Amygdala (tissue), 56 donors: ENCODE measurements at regions not wholly inside any gene's neighbourhood (a gene's known extent, or its start where the extent isn't known, plus 50 kb on each side); places are given as distances from the start of the nearest gene placed in this dataset.

Experiments
- DNase-seq, 56 donors: peaks; one replicate each; lab custom pipeline; 2025; lab: John Stamatoyannopoulos, UW

DNA sequence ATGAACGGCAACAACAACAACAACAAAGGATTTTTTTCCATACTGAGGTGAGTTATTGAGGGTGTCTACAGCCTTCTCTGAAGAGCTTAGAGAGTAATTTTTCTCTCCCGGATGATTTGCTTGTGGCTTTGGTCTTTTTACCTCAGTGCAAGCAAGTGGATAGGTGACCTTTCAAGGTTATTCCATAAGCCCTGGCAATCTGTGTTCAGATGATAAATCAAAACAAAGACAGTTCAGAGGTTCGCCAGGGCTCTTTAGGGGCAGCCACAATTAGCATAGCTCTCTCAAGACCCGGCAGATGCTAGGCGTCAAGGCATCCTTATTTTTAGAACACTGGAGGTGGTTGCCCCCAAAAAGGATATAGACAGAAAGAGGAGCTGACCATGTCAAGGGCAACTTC is 417.9 kb upstream of the C9orf72 start:
- DNase-seq: no peak

DNA sequence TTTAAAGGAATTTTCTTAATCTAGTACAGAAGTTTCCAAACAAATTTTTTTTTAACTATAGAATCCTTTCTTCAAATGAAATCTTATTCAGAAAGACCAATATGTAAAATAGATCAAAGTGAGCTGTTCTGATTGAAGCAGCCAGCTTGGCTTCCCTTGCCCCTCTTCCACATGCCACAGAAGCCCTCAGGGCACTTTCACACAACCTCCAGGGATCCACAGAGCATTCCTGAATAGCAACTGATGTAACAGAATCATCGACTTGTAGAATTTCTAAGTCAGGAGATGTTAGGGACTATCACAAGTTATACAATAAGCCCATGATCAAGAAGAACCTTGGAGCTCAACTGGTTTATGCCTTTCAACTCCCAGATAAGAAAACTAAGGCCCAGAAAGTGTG is 427.8 kb upstream of the C9orf72 start:
- no peak for DNase-seq

DNA sequence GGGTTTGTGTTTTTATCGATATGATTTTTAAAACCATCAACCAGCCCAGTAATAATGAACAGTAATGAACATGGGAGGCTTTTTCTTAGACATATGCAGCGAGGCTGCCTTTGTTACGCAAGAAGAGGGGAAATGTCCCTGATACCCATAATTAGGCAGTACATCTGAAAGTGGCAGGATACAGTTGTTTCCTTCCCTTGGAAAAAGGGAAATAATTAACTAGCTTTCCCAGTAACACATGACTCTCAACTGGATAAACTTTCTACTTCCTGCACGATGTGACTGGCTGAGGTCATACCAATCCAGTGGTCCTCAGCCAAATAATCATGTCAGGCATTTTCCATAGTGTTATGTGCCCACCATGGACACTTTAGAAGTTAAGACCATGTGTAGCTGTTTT is 431.6 kb upstream of the C9orf72 start:
- no peak for DNase-seq

DNA sequence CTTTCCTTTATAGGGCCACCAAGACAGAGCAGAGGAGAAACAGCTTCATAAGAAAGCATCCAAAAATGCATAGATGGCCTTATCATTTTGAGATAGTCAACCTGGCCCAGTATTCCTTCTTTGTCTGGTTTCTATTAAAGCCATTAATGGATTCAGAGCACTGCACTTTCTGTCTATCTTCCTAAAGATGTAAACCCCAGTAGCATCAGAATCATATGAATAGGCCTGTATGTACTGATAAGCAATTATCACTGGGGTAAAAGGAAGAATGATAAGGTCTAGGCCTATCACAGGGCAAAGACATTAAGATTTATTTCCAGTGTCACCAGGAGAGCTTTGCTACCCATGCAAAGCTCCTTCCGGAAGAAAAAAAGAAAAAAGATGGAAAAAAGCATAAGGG is 432.5 kb upstream of the C9orf72 start:
- DNase-seq: no peak

DNA sequence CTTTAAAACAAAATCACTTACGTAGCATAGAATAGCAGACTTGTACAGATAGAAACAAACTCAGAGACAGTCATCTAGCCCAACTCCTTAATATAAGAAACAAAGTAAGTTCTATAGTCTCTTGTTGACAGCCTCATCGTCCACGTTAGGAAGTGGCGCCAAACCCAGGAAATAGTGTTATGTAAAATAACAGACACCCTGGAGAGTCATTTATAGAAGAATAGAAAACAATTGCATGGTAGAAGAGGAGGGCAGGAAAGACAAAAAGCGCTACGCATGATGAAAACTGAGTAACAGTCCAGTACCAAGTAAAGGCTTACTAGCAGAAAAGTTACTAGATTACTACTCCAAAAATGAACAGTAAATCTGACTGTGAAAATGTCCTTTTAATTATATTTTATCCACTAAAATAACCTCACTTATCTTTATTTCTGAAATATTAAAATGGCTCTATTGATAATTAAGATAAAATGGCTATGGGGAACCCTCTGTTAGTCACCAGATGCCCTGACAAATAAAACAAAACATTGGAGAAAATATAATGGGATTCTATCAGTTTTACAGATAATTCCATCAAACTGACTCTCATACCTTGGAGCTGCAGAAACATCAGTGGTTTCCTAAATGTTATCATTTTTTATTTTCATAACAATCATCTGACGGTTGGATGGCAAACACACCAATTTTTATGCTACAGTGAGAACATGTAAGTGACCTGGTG is 434.0 kb upstream of the C9orf72 start:
- DNase-seq: no peak

DNA sequence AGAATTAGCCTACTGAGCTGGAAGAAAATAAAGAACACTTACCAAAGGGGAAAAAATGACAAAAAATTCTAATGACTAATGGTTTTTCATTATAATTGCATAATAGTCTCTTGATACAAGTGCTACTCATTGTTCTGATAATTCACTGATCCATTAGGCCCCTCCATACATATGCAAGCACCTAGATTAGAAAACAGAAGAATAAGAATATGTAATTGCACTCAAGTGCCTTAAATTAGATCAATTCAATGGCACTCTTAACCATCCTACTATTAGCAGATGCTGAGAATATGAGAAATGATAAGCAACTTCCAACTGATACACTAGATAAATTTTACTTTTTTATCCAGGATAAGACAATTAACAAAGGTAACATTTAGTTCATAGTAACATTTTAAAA is 440.9 kb upstream of the C9orf72 start:
- DNase-seq: no peak

DNA sequence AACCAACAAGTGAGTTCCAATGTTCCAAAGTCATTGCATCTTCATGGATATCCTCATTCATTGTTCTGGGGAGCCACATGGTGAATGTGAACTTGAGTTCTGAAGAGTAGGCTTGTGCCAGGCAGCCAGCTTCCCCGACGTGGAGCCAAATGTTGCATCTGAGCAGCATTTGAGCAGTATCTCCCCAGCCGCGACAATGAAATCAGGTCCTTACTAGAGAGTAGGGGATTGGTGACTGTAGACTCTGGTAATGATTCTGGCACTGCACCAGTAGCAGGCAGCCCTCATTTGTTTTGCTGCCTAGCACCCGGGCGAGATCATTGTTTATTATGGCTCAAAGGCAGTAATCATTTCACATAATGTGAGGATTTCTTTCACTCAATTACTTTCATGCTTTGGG is 451.4 kb upstream of the C9orf72 start:
- DNase-seq: peak in 10 of 56 donors; percentile 1 to 36 (median 6)

DNA sequence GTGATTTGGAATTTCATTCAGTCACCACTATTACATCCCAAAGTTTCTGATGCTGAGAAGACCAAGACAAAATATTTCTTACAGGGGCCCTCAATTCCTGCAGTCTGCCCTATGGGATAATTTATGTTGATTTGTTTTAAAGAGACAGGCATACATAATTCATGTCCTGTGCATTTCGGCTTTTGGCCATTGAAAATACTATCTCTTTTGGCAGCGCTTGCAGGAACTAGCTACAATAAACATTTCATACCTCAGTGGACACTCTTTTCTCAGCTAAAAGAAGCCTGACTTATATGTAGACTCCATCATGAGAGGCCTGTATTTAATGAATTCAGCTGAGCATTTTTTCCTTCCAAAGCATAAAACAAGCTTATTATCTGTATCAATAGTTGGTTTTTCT is 451.9 kb upstream of the C9orf72 start:
- no peak for DNase-seq

DNA sequence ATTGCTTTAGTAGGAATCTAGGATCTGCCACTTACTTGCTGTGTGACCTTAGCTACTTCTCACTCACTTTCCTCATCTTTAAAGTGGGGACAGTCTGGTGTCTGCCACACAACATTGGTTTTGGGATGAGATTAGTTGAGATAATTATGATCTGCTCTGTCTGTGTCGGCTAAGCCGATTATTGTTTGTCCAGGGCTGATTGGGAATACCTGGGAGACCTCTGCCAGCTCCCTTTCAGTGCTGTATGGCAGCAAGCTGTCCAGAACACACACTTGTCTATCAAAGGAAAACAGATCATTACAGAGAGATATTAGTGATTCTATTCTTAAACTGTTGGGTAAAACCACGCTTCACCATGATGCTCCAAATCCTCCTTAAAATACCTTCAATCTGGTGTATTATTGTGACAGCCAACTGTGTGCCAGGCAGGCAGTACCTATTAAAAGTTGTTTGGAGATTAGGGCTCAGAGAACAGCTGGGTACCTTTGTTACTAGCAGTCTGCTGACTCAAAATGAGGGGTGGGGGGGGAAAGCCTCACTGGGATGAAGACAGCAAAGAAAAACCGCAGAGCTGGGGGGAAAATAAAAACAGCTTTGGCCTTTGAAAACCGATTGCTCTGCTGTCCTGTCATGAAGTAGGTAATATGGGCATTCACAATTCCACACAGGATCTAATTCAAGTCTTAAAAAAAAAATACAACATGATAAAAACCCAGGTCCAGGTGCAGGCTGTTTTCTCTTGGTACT is 458.4 kb upstream of the C9orf72 start:
- no peak for DNase-seq

DNA sequence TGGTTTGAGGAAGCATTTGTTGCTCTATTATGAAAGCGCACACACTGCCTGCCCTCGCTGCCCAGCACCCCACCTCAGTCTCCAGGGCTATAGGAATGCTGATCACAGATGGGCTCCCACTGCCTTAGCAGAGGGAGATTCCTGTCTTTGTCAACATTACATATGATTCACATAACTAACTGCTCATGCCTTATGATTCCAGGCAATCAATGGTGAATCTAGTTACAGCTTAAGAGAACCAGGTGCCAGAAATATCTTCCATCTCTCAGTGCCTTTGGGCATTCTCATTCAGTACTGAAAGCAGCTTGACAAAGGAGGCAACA is 458.9 kb upstream of the C9orf72 start:
- peak in 1 of 56 donors; percentile 1 for DNase-seq

DNA sequence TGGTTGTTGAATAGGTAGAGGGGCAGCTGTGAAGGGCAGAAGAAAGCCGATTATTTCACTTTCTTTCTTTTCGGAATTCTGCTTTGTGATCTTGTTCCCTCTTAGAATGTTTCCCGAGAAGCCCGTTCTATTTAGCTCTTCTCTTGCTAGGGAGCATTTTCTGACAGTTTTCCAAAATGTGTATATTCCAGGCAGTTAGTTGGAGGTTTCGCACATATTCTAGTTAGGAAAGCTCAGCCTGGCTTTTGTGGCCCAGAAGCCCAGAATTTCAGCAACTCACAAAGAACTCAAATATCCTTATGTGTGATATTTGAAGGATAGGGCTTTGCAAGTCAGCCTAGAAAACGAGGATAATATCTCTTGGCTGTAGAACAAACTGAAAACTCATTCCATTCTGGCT is 461.0 kb upstream of the C9orf72 start:
- no peak for DNase-seq

DNA sequence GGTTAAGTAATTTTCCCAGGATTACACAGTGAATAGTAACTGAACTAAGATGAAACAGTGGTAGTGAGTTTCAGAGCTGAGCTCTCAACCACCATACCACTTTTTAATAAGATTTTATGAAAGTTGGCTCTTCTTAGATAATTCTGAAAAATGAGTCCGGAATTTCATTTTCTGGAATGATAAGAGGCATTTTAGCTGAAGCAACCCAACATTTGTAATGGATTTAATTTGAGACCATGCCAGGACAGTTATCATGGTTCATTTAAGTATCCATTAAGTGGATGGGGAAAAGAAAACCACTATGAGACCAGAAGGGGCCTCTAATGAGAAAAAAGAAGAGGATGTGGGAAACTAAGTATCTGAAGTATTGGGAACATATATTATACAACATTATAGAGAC is 464.7 kb upstream of the C9orf72 start:
- no peak for DNase-seq

DNA sequence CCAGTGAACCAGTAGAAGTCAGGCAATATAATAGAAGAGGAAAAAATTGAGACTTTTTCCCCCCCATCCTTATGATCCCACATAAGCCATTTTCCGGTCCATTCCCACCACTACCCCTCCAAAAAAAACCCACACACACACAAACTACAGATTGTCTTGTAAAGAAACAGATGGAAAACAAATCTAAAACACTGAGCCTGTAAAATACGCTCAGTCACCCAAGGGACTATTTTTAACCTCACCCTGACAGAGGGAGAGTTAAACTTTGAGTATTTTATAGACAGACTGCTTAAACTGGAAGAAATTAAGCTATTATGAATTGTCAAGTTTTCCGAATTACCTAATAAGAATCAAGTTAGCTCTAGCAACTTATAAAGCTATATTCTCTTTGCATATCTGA is 471.8 kb upstream of the C9orf72 start:
- DNase-seq: no peak

DNA sequence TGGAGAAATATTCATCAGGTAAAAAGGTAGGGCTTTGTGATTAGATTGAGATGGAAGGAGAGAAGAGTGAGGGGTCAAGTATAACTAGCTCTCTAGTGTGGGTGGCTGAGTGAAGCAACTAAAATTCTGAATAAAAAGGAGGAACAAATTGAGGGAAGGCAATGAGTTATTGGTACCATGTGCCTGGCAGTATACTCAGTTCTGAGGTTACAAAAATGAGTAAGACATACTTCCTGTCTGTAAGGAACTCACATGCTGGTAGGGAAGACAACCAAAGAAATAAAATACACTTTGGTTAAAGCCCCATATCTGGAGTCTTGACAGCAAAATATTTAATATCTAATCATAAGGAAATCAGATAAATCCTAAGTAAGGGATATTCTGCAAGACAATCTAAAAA is 476.8 kb upstream of the C9orf72 start:
- DNase-seq: no peak

DNA sequence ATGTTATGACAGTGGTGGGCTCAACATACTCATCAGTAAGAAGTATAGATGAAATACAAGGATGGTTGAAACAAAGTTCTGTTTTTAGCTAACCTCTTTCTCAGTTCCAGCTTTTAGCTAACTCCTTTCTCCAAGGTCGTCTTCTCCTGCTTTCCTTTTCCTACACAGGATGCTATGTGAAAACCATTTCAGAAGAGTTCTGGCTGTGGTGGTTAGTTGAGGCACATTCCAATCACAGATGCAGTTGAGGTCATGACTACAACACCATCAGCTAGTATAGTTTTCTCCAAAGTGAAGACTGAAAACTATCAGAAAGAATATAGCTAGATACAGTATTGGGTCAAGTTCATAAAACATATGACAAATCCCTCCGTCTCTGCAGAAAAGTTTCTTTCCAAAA is 477.7 kb upstream of the C9orf72 start:
- no peak for DNase-seq

DNA sequence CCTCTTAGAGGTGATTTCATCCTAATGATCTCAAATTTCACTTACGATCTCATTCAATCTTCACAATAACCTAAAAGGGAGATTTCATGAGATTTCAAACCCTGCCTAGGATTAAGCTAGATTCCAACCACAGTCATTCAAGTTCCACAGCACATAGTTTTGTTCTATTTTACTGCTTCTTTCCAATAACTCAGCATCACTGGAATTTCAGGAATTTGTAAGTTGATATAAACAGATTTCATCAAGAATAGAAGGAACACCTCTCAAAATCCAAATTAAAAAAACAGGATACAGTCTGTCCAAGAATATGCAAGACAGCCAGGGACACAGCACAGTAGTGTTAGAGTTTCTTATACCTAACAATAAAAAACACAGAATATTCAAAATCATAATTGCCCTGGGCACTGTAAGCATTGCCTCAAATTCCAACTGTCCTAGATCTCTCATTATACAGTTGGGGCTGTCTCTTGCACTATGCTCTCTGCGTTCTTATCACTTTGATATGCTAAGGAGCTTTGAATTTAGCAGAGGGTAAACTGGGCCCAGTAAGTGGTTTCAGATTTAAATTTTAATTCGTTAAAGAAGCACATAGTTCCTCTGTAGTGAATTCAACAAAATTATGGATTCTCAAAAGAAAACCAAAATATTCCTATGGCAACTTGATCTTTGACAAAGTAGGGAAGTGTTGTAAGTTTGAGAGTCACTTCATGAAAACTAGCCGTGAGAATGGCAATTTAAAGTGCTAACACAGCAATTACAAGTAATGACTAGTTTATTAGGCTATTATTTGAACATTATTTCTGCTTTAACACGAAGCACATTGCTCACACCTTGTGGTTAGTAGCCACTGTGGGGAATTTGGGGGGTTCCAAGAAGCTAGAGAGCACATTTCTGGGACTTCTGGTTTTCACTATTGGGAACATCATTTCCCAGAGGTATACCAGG is 478.6 kb upstream of the C9orf72 start:
- no peak for DNase-seq

DNA sequence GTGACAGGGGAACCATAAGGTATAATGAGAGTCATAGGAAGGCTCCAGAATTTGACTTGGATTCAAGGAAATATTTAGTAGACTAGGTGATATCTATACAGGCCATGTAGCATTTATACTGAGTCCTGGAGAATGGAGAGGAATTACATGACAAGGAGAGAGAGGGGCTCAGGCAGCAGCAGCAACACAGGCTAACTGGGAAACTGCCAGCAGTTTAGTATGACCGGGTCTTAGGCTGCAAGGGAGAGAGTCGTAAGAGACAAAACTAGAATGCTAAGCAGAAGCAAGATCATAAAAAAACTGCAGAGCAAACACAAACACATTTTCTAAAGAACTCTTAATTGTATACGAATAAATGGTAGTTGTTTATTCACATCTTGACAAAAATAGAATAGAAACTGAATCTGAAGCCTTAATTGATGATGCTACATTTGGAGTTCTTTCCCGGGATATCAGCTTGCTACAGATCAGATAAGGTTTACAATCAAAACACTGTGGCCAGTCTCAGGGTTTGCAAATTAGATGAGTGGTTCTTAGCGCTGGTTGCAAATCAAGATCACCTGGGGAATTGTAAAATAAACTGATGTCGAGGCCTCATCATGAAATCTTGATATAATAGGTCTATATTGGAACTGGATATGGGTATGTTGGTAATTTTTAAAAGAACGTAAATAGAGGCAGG is 480.0 kb upstream of the C9orf72 start:
- no peak for DNase-seq

DNA sequence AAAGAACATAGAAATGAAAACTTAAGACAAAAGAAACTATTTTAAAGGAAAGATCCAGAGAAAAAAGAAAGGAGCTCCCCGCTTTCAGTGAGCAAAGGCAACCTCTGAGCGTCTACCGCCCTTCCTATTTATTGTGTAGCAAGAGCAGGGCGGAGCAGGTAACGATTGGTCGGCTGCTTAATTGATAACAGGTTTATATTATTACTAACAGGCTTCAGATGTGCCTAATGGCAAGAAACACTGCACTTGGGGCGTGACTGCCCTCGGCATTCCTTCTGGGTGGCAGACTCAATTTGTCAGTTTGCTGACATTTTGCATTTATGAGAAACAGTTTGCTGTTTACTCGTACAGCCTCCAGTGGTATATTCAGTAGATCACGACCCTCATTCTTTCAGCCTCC is 482.7 kb upstream of the C9orf72 start:
- DNase-seq: no peak

DNA sequence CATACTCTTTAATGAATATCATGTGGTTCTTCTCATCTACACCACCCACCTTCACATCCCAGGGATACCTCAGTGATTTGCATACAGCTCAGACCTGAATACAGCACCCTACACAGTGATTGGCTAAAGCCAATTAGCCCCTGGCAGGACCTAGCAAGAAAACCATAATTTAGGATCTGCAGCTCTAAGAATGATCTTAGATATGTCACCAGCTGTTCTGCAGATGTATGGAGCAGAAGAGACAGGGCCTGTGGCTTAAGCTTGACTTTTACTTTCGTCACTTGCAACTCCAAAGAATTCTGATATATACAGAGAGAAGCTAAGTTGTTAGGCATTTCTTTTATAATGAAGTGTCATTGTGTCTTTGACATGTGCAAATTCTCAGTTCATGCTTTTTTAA is 483.2 kb upstream of the C9orf72 start:
- DNase-seq: no peak

DNA sequence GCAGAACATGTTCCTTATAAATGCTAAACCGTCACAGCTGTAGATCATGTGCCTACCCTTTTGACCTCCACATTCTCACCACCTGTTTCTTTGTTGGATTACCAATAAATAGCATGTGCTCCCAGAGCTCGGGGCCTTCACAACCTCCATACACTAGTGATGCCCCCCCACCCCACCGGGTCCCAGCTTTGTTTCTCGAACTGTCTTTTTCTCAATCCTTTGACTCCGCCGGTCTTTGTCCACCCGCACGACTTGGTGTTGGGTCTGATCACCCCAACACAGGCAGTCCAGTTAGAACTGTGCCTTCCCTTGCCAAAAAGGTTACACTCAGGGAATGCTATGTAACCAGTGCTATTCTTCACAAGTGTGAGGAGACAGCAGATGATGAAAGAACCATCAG is 485.9 kb upstream of the C9orf72 start:
- no peak for DNase-seq
